ENCODE measurements at regions not wholly inside any gene's neighbourhood (a gene's known extent, or its start where the extent isn't known, plus 50 kb on each side); places are given as distances from the start of the nearest gene placed in this dataset.
"Not testable (repeated sequence)": the region's sequence is repeated elsewhere in the genome, so short reads cannot be mapped to it uniquely, and the experiment has no call there.

- DNase-seq (ENCODE audit: low read depth in 4 of 4, low spot score in 3 of 4) = no peak
Observed at GRCh38 chr17:73833775-73834488, 189.7 kb upstream of the SDK2 start.

GRCh38 chr17:73834684-73835343 lies 190.6 kb upstream of the SDK2 start:
- DNase-seq (ENCODE audit: low read depth in 4 of 4, low spot score in 3 of 4) = no peak

- DNase-seq (ENCODE audit: low read depth in 4 of 4, low spot score in 3 of 4) = no peak
Observed at GRCh38 chr17:73835605-73836004, 191.4 kb upstream of the SDK2 start.

- no peak for DNase-seq (ENCODE audit: low read depth in 4 of 4, low spot score in 3 of 4)
Observed at GRCh38 chr17:73838815-73839214, 194.6 kb upstream of the SDK2 start.

- no peak for DNase-seq (ENCODE audit: low read depth in 4 of 4, low spot score in 3 of 4)
Observed at GRCh38 chr17:73840829-73841228, 196.6 kb upstream of the SDK2 start.

GRCh38 chr17:73841431-73842060 lies 197.3 kb upstream of the SDK2 start:
- DNase-seq (ENCODE audit: low read depth in 4 of 4, low spot score in 3 of 4) = no peak

GRCh38 chr17:73847952-73848351 lies 203.7 kb upstream of the SDK2 start:
- DNase-seq (ENCODE audit: low read depth in 4 of 4, low spot score in 3 of 4) = no peak

- DNase-seq (ENCODE audit: low read depth in 4 of 4, low spot score in 3 of 4) = no peak
Observed at GRCh38 chr17:73850426-73850825, 206.2 kb upstream of the SDK2 start.

- DNase-seq (ENCODE audit: low read depth in 4 of 4, low spot score in 3 of 4) = no peak
Observed at GRCh38 chr17:73851091-73851490, 206.8 kb upstream of the SDK2 start.

GRCh38 chr17:73851921-73852320 lies 207.7 kb upstream of the SDK2 start:
- DNase-seq (ENCODE audit: low read depth in 4 of 4, low spot score in 3 of 4) = no peak

- no peak for DNase-seq (ENCODE audit: low read depth in 4 of 4, low spot score in 3 of 4)
Observed at GRCh38 chr17:73855720-73856333, 211.6 kb upstream of the SDK2 start.

GRCh38 chr17:73856556-73856955 lies 212.3 kb upstream of the SDK2 start:
- no peak for DNase-seq (ENCODE audit: low read depth in 4 of 4, low spot score in 3 of 4)

- not testable (repeated sequence) for DNase-seq (ENCODE audit: low read depth in 4 of 4, low spot score in 3 of 4)
Observed at GRCh38 chr17:73859439-73860008, 215.3 kb upstream of the SDK2 start.

- DNase-seq (ENCODE audit: low read depth in 4 of 4, low spot score in 3 of 4) = no peak
Observed at GRCh38 chr17:73861543-73861942, 217.3 kb upstream of the SDK2 start.

- no peak for DNase-seq (ENCODE audit: low read depth in 4 of 4, low spot score in 3 of 4)
Observed at GRCh38 chr17:73863761-73864535, 219.7 kb upstream of the SDK2 start.

GRCh38 chr17:73865831-73866230 lies 221.6 kb upstream of the SDK2 start:
- DNase-seq (ENCODE audit: low read depth in 4 of 4, low spot score in 3 of 4) = no peak

- DNase-seq (ENCODE audit: low read depth in 4 of 4, low spot score in 3 of 4) = no peak
Observed at GRCh38 chr17:73867056-73867455, 222.8 kb upstream of the SDK2 start.

GRCh38 chr17:73870068-73870467 lies 225.8 kb upstream of the SDK2 start:
- DNase-seq (ENCODE audit: low read depth in 4 of 4, low spot score in 3 of 4) = no peak

GRCh38 chr17:73870473-73870872 lies 226.2 kb upstream of the SDK2 start:
- no peak for DNase-seq (ENCODE audit: low read depth in 4 of 4, low spot score in 3 of 4)

GRCh38 chr17:73872816-73873215 lies 228.6 kb upstream of the SDK2 start:
- DNase-seq (ENCODE audit: low read depth in 4 of 4, low spot score in 3 of 4) = no peak

All from right renal pelvis (tissue), 4 donors.